GM18868 (cell line): ENCODE measurements at regions not wholly inside any gene's neighbourhood (a gene's known extent, or its start where the extent isn't known, plus 50 kb on each side); places are given as distances from the start of the nearest gene placed in this dataset.

Experiments used
- ATAC-seq: cut with Tn5 transposase; IDR thresholded peaks from one replicate; pipeline ENCODE4 v1.9.1; 2021; ENCODE audit warnings: mild to moderate bottlenecking, moderate library complexity; ENCODE audit not compliant: unreplicated experiment

DNA sequence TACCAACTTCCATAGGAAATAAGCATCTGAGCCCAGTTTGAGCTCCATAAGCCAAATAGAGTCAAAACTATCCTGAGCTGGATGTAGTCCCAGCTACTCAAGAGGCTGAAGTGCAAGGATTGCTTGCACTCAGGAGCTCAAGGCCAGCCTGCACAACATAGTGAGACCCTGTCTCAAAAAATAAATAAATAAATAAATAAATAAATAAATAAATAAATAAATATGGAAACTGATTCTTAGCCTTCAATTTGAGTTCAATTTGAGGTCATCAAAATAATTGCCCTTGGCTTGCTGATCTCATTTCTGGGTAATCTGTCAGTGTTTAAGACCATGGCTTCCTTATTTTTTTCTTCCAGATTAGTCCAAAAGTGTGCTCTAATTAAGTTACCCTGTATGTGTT, 184.9 kb upstream of the CDH20 start:
- no peak for ATAC-seq

DNA sequence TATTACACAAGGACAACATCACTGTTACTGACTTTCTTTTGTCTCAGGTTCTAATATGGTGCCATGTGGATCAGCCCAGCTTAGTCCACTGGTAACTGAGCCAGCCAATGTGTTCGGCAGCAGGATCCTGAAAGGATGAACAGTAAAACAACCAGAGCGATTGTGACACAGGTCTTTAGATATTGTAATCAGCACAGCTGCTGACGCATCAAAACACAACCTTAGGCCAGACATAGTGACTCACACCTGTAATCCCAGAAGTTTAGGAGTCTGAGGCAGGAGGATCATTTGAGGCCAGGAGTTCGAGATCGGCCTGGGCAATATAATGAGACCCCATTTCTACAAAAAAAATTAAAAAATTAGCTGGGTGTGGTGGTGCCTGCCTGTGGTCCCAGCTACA, 183.4 kb upstream of the CDH20 start:
- ATAC-seq, result no peak

DNA sequence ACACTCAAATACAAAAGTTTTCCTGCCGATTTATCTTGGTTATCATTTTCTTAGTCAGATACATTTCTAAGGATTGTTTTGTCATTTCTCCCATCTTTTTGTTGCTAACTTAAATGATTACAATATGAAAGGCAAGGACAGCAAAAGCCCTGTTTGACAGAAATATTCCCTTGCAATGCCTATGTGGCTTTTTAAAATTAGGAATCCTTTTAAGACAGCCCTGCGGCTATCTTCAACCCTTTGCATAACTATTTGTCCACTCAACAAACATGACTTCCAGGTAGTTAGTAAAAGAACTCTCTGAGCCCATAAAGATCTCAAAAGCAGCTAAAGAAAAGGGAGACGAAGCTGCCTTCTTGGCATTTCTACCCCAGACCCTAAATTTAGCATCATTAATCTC, 179.7 kb upstream of the CDH20 start:
- ATAC-seq, result no peak

DNA sequence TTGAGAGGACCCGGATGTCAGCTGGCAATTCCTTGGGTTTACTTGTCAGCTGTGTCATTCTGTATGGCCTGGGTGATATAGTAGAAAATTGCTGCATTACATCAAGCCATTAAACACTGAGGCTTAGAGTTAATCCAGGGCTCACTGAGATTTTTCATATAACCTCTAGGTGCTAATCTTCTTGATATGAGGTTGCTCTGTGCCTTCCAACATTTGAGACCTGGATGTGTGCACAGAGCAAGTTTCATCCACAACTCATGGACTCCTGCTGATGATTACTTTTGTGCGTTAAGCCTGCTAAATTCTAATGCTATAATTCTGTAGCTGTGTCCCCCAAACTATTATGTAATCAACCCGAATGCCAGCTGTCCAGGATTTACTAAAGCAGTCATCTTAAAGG, 178.4 kb upstream of the CDH20 start:
- ATAC-seq, result no peak

DNA sequence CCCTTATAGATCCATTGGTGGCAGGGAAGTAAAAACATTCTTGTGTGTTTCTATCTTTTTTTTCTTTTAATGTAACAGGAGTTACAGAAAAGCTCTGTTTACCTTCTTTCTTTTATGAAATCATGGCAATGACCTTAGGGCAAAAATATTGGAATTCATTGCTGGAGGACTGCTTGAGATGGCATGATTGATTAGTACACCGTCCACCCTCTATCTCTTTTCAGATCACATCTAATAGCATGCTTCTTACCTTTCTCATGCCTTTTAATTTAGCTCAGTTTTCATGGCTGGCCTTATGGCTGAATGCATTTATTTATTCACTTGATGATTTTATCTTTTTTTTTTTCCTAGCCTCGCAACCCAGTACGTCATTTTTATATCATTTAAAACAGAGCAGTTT, 177.6 kb upstream of the CDH20 start:
- no peak for ATAC-seq

DNA sequence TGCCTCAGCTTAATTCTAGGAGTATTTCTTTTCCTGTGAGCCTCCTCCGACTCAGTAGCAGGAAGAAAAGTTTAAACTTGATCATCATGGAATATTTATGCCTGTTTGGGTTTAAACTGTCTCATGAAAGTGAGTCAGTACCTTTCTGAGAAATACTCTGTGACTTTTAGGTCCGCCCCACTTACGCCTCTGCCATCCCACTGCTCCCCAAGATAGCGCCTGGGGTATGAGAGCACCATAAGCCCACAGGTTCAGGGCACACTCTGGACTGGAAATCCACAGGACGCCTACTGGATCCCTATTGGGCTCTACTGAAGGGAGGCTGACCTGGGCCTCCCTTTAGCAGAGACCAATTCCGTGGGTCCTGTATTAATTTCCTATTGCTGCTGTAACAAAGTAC, 175.8 kb upstream of the CDH20 start:
- no peak for ATAC-seq

DNA sequence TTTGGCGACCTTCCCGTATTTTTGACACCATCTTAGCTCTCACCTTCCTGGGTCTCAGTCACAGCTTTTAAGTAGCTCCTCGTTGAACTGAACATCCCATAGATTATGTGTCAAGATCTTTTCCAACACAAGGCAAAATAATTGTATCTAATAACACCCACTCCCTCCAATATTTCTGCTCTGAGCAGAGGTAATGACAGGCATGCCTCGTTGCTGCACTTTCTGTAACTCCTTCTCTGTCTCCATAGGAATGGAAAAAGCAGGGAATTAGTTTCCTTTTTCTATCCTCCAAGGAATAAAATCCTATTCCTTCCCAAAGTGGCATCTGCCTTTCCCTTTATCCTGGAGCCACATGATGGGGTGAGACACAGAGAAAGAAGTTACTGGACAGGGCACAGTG, 174.0 kb upstream of the CDH20 start:
- no peak for ATAC-seq

DNA sequence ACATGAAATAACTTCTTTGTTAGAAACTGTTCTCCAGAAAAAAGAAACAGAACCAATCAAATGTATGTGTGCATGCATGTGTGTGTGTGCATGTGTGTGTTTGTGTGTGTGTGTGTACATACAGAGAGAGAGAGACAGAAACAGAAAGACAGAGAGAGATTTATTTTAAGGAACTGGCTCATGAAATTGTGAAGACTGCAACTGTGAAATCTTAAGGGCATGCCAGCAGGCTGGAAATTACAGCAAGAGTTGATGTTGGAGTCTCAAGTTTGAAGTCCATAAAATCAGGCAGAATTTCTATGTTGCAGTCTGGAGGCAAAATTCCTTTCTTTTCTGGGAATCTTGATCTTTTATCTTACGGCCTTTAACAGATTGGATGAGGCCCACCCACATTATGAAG, 168.9 kb upstream of the CDH20 start:
- no peak for ATAC-seq

DNA sequence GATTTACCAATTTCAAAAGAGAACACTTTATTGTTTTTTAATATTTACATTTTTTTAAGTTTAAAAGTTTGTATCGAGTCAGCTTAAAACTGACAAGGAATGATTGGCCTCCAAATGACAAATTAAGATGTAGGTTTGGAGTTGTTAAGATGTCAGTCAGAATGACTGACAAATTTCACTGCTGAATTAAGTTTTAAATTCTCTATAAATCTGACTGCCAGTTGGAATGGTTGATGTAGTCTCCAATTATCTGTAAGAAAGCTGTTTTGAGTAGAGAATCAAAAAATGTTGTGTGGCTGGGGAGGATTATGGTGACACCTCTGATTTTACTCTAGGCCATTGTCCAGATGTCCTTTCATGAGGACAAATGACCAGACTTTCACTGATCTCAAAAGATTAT, 165.3 kb upstream of the CDH20 start:
- no peak for ATAC-seq

DNA sequence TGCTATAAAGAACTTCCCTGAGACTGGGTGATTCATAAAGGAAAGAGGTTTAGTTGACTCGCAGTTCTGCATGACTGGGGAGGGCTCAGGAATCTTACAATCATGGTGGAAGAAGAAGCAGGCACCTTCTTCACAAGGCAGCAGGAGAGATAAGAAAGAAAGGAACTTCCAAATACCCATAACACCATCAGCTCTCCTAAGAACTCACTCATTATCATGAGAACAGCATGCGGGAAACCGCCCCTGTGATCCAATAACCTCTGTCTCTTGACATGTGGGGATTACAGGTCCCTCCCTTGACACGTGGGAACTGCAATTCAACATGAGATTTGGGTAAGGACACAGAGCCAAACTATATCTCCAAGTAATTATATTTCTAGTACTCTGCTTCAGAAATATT, 163.8 kb upstream of the CDH20 start:
- ATAC-seq, result no peak

DNA sequence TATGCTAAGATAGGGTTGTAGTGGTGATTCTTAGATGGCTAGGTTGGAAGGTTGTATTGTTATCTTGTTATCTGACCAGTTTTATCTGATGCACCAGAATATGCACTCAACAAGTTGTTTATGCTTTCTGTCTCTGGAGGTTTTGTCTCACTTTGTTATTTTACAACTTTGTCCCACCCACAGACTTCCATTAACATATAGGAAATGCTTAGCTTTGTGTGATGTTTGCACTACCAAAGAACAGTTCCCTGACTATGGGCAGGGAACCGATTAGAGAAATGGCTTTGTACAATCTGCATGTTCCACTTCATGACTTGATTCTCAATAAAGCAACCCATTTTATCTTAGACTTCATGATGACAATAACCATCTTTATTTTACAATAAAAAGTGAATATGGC, 160.6 kb upstream of the CDH20 start:
- ATAC-seq, result no peak

DNA sequence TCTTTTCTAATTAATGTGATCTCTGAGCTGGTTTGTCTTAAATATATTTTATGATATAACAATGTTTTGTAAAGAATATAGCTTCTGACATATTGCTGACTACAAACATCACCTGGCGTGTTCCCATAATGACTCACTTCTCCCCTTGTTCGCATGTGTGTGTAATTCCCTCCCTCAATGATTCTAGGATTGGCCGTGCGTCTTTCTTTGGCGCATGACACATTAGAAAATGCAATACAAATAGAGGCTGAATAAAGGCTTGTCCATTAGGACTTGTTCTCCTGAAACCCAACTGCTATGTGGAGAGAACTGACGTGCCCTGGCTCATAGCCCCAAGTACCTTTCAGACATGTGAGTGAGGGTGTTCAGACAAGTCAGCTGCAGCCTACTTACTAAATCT, 159.7 kb upstream of the CDH20 start:
- no peak for ATAC-seq

DNA sequence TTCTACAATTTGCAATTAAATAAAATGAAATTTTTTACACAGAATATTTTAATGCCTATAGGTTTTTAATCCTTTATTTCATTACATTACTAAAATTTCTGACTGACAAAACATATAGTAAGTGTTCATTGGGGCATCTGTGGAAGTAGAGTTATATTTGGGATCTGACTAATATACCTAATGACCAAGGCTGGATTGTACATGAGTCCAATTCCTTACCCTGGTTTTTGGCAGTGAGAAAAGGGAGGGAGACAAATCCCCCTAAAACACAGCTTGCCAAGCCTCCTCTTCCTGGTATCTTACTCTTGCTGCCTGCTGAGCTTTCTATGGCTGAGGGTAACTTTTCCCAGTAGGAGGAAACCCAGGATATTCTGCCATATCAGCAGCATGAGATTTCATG, 149.4 kb upstream of the CDH20 start:
- no peak for ATAC-seq

DNA sequence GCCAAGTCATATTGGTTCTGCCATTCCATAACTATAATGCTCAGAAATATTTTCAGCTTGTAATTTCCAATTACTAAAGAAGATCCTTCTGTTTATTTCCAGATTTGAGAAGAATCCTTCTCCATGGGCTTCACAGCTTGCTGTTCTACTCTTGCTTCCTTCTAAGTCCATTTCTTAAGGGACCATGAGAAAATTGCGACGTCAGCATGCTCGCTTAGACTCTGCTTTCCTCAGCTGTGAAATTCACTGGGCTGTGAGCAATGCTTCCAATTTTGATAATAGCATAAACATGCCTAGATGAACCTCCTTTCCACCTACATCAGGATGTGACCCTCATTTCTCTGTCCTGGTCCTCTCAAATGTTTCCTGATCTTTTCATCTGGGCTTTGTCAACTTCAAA, 145.3 kb upstream of the CDH20 start:
- ATAC-seq, result no peak

DNA sequence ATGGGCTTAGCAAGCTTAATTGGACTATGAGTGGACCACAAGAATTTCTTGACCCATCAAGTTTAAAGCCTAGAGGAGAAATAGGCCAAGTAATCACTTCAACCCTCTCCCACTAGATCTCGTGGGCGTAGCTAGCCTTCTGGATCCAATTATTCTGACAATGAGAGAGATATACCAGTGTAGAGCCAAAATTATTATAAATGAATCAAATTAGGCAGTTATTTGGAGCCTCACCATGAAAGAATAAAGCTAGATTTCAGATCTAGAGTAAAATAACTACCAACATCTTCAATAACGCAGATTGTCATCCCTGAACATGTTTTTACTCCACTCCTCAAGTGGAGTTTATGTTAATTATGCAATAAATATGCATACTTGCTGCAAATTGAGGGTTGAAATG, 143.9 kb upstream of the CDH20 start:
- no peak for ATAC-seq

DNA sequence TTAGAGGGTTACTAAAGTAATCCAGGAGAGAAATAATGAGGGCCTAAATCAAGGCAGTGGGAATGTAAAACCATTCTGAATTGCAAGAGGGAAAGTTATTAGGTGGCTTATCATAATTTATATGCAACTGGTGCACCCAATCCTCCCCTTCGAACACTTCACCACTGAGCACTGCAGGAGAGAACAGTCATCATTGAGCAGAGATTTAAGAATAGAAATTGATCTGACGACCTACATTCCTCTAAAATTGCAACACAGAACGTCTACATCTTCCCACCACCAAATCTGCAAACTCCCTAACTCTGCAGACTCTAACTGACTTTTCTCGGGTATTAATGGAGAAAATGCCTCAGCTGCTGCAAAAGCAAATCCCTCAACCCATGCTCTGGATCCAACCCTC, 138.5 kb upstream of the CDH20 start:
- ATAC-seq, result no peak

DNA sequence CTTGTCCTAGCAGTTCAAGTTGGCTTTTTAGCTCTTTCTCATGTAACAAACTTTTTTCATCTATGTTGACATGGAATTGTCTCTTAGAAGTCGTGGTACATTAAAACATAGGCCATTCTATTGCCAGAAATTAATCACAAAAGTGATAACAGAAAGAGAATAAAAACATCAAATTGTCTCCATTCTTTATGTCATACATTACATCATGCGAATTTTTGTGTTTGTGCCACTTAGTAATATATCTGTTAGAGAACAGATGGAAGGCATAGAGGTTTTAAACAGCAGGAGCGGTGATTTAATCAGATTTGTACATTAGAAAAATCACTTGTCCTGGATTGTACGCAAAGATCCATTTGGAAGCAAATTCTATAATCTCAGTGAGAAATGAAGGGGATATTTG, 136.5 kb upstream of the CDH20 start:
- ATAC-seq, result no peak

DNA sequence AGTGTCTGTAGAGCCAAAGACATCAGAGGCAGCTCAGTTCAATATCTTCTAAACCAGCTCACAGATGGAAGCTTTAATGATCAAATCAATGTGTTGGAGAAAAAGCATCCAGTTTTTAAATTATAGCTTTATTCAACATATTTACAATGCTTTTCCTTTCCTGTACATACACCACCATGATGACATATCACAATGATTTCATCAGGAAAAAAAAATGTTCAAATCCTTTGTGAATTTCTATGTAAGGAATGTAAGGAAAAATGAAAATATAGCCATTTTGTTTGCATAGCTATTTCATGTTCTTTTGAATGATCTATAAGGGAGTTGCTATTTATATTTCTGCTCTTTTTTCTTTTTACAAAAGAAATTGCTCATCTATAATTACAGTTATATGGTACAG, 134.7 kb upstream of the CDH20 start:
- no peak for ATAC-seq

DNA sequence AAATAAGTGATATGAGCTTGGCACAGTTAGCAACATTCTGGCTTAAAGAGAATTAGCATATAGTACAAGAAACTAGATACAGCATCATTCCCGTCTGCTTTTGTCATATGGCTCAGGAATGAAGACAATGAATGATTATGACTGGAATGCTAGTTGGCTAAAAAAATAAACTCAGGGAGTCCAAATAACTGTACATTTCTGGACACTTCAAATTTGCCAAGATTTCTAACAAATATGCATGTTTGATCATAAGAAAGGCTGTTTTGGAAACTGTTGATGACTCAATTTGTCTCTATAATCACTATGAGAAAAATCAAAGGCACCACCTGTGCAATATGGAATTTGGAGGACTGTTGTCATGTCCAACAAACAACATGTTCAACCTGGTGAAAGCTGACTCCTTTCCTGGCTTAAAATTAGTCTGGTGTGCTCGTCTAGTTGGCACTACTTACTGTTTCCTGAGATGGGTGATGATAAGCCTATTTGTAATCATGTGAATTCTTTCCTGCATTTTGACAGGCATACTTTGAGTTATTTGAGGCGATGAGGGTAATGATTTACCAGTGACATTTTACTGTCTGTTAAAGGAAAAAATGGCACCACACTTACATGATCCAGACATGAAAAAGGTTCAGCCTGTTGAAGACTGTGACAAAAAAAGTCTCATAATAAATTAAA, 133.9 kb upstream of the CDH20 start:
- ATAC-seq, result no peak

DNA sequence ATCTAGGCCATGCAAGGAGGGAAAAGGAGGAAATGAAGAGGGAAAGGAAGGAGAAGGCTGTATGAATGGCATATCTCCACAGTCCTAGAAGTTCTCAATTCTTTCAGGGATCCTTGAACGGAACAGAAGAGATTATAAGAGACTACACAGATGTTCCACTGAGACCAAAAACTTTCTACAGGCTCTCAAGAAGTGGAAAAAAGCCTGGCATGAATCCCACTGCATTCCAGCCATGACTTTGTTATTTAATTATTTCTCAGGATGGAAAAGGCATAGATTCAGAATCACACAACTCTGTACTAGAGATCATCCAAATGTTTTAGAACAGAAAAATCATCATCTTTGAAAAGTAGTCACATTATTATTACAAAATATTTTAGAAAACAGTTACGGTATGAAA, 131.7 kb upstream of the CDH20 start:
- ATAC-seq, result no peak

DNA sequence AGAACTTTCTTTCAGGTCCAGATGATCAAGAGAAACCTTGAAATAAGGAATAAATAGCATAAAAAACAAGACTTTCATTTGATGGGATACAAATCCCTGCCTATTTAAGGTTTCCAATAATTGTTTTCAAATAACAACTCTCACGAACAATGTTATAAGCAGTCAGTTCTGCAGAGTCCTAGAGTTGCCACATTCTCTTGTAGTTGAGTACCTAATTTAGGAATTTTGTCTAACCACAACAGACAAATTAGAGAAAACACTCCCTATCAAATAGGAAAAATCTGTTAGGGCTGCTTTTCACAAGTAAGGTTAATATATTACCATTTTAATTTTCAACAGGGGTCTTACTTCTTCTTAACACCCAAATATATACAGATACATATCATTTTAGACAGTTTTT, 130.1 kb upstream of the CDH20 start:
- ATAC-seq, result no peak

DNA sequence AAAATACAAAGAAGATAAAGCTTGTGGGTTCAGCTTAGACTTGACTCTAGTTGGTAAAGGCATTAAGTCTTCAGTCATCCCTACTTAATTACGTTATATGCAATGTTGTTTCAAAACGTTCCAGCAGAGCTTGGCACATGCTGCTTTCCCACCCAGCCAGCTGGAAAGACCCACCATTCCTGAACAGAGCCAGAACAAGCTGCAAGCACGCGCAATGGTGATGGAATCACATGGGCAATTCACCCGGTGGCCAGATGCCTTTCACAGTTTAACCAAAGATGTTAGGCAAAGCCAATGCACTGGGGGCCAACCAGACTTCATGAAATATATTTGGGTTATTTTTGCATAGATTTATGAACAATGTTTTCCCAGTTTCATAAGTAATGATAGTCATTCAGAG, 123.4 kb upstream of the CDH20 start:
- no peak for ATAC-seq

DNA sequence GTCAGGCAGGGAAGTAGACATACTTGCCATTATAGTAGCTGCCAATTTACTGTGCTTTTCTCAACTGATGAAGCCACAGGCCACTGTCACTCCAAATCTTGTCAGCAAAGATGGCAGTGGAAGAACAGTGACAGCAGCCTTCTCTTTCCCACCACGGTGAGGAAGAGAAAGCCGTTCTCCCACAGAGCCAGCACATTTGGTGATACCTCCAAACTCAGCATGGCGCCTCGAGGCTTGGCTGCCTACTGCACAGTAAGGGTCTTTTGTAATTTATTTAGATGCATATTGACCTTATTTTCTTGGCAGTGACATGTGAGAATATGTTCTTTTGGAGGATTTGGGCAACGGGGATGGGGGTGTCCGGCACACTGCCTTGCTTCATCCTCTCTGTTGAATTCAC, 117.2 kb upstream of the CDH20 start:
- no peak for ATAC-seq

DNA sequence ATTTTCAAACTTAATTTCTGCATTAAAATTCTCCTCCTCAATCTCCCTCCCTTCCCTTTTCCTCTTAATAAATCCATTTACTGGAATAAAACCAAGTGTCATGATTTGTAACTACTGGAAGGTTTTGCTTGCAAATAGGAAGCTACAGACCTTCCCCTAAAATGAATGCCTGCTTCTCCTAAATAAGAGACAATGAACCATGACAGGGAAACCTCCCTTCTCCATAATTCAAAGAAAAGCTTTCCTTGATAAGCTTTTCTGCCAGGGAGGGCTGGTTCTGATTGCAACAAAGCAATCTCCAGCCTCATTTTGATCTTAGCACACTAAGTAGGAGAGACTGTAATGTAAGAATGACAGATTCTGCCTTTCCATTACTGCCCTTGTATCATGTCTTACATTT, 111.0 kb upstream of the CDH20 start:
- no peak for ATAC-seq
